GM23338 (cell line): ENCODE measurements at regions not wholly inside any gene's neighbourhood (a gene's known extent, or its start where the extent isn't known, plus 50 kb on each side); places are given as distances from the start of the nearest gene placed in this dataset.

Experiments used
- ATAC-seq: fragments of 200-7000 bp; cut with Tn5 transposase; 3 replicates; pipeline ENCODE4 v1.9.1; 2020
- DNase-seq: peaks from one replicate; pipeline ENCODE4 v3.0.0-alpha.2; 2015; ENCODE audit warnings: low spot score
- H2AFZ ChIP-seq: fragments of 200-600 bp; sonication (generic); 2 replicates; pipeline ENCODE4 v1.8.0; 2016; ENCODE audit warnings: antibody characterized with exemption, mild to moderate bottlenecking, moderate library complexity
- H3F3A ChIP-seq: fragments of 200-600 bp; sonication (generic); replicated peaks from 2 replicates; pipeline ENCODE4 v1.8.0; 2017; ENCODE audit warnings: antibody characterized with exemption, mixed run types, low read depth
- H3K27ac ChIP-seq: fragments of 200-600 bp; sonication (generic); 2 replicates; pipeline ENCODE4 v1.6.1; 2016; ENCODE audit warnings: low read depth
- H3K27me3 ChIP-seq: fragments of 200-600 bp; sonication (generic); 2 replicates; pipeline ENCODE4 v1.8.0; 2016; ENCODE audit warnings: mild to moderate bottlenecking, mixed run types, moderate library complexity; ENCODE audit not compliant: insufficient read depth
- H3K36me3 ChIP-seq: fragments of 200-600 bp; sonication (generic); 2 replicates; pipeline ENCODE4 v1.8.0; 2016; ENCODE audit warnings: mild to moderate bottlenecking; ENCODE audit not compliant: insufficient read depth
- H3K4me1 ChIP-seq: fragments of 200-600 bp; sonication (generic); 2 replicates; pipeline ENCODE4 v1.8.0; 2016; ENCODE audit warnings: mild to moderate bottlenecking, moderate library complexity; ENCODE audit not compliant: insufficient read depth
- H3K4me2 ChIP-seq: fragments of 200-600 bp; sonication (generic); 2 replicates; pipeline ENCODE4 v1.7.1; 2017; ENCODE audit warnings: mixed run types
- H3K4me3 ChIP-seq: fragments of 200-600 bp; sonication (generic); 2 replicates; pipeline ENCODE4 v1.6.1; 2016; ENCODE audit warnings: mixed run types
- H3K79me2 ChIP-seq: fragments of 200-600 bp; sonication (generic); replicated peaks from 2 replicates; pipeline ENCODE4 v1.8.0; 2017; ENCODE audit warnings: mild to moderate bottlenecking; ENCODE audit not compliant: insufficient read depth
- H3K9me2 ChIP-seq: fragments of 200-600 bp; sonication (generic); 2 replicates; pipeline ENCODE4 v1.8.0; 2017; ENCODE audit not compliant: insufficient read depth
- H4K20me1 ChIP-seq: fragments of 200-600 bp; sonication (generic); replicated peaks from 2 replicates; pipeline ENCODE4 v1.8.0; 2017; ENCODE audit warnings: mild to moderate bottlenecking; ENCODE audit not compliant: insufficient read depth
- H3K27ac Mint-ChIP-seq: 2 replicates; pipeline ENCODE4 v1.8.0; 2020; ENCODE audit warnings: inconsistent platforms, mild to moderate bottlenecking, moderate library complexity, mixed read lengths
- H3K27me3 Mint-ChIP-seq: 3 replicates; pipeline ENCODE4 v1.8.0; 2022; ENCODE audit warnings: low read depth, mild to moderate bottlenecking, moderate library complexity, mixed read lengths, inconsistent platforms; ENCODE audit not compliant: insufficient read depth, poor library complexity
- H3K36me3 Mint-ChIP-seq: 3 replicates; pipeline ENCODE4 v1.8.0; 2021; ENCODE audit warnings: low read depth, mild to moderate bottlenecking, inconsistent platforms, moderate library complexity, mixed read lengths
- H3K4me1 Mint-ChIP-seq: 3 replicates; pipeline ENCODE4 v1.8.0; 2020; ENCODE audit warnings: mild to moderate bottlenecking, inconsistent platforms, mixed read lengths
- H3K4me3 Mint-ChIP-seq: 3 replicates; pipeline ENCODE4 v1.8.0; 2021; ENCODE audit warnings: moderate library complexity, mild to moderate bottlenecking, inconsistent platforms, mixed read lengths
- H3K9me3 Mint-ChIP-seq: 3 replicates; pipeline ENCODE4 v1.8.0; 2020; ENCODE audit warnings: moderate library complexity, mild to moderate bottlenecking, inconsistent platforms, mixed read lengths
- CREB1 ChIP-seq: fragments of 250-450 bp; sonication (Bioruptor Pico); IDR thresholded peaks from 2 replicates; pipeline ENCODE4 v1.5.0; 2020; ENCODE audit warnings: low read depth, mild to moderate bottlenecking, moderate library complexity
- CTCF ChIP-seq, 2 experiments: fragments of 200-600 bp in 1 of 2; sonication (generic) in 1 of 2; conservative IDR thresholded peaks; 2 replicates each; pipeline versions ENCODE4 v1.5.1 to v1.6.1; 2016 to 2017; ENCODE audit warnings: antibody characterized with exemption in 2 of 2, low read depth in 2 of 2, mild to moderate bottlenecking in 2 of 2, moderate library complexity in 1 of 2
- EZH2 ChIP-seq: fragments of 200-600 bp; sonication (generic); IDR thresholded peaks from one replicate; pipeline ENCODE4 v1.8.0; 2017; ENCODE audit warnings: antibody characterized with exemption, mild to moderate bottlenecking, low read depth; ENCODE audit not compliant: unreplicated experiment
- EZH2phosphoT487 ChIP-seq: fragments of 200-600 bp; sonication (generic); IDR thresholded peaks from one replicate; pipeline ENCODE4 v1.8.1; 2018; ENCODE audit warnings: antibody characterized with exemption; ENCODE audit not compliant: unreplicated experiment
- JUNB ChIP-seq: IDR thresholded peaks from one replicate; pipeline ENCODE4 v1.6.1; 2016; ENCODE audit warnings: antibody characterized with exemption; ENCODE audit not compliant: unreplicated experiment
- NANOG ChIP-seq: IDR thresholded peaks from 2 replicates; pipeline ENCODE4 v1.6.1; 2016; ENCODE audit warnings: antibody characterized with exemption, borderline replicate concordance
- POLR2AphosphoS5 ChIP-seq: IDR thresholded peaks from 2 replicates; pipeline ENCODE4 v1.6.1; 2016; ENCODE audit warnings: antibody characterized with exemption, low read depth
- STAT1 ChIP-seq: IDR thresholded peaks from one replicate; pipeline ENCODE4 v1.6.1; 2016; ENCODE audit warnings: antibody characterized with exemption; ENCODE audit not compliant: unreplicated experiment
- ZNF114 ChIP-seq: fragments of 250-450 bp; sonication (Bioruptor Pico); IDR thresholded peaks from 2 replicates; pipeline ENCODE4 v1.5.0; 2020; ENCODE audit warnings: mild to moderate bottlenecking, moderate library complexity
- ZNF331 ChIP-seq: fragments of 250-450 bp; sonication (Bioruptor Pico); IDR thresholded peaks from 2 replicates; pipeline ENCODE4 v1.5.0; 2020; ENCODE audit warnings: low read depth, mild to moderate bottlenecking, moderate library complexity
- ZNF462 ChIP-seq: fragments of 250-450 bp; sonication (Bioruptor Pico); IDR thresholded peaks from 2 replicates; pipeline ENCODE4 v1.5.0; 2020; ENCODE audit warnings: mild to moderate bottlenecking, moderate library complexity
- TF ChIP-seq, protein P1 (sequence below): IDR thresholded peaks from 2 replicates; pipeline ENCODE4 v1.6.1; 2016; ENCODE audit warnings: antibody characterized with exemption
- TF ChIP-seq, protein P2 (sequence below): IDR thresholded peaks from one replicate; pipeline ENCODE4 v1.6.1; 2018; ENCODE audit warnings: antibody characterized with exemption; ENCODE audit not compliant: unreplicated experiment

GRCh38 chr7:35316549-35316948 lies 62.6 kb upstream of the TBX20 start:
- no peak overlapping the region for H3K4me3 Mint-ChIP-seq
- H3K4me2 ChIP-seq = no peak overlapping the region
- H3K36me3 Mint-ChIP-seq = no peaks in the 10 kb centered on the region
- H3K27me3 ChIP-seq = no peaks in the 10 kb centered on the region
- TF ChIP-seq ZNF114 (CRISPR knock-in tag) (no peak), ZNF331 (CRISPR knock-in tag) (no peak), ZNF462 (CRISPR knock-in tag) (no peak), CTCF (conservative IDR thresholded peaks at IDR 0.05; ENCODE audit: low read depth in 2 of 2) (no peak), CREB1 (CRISPR knock-in tag) (no peak), EZH2 (no peak), STAT1 (no peak), EZH2phosphoT487 (no peak), NANOG (no peak), JUNB (no peak), POLR2AphosphoS5 (no peak)
- TF ChIP-seq, protein P1, sequence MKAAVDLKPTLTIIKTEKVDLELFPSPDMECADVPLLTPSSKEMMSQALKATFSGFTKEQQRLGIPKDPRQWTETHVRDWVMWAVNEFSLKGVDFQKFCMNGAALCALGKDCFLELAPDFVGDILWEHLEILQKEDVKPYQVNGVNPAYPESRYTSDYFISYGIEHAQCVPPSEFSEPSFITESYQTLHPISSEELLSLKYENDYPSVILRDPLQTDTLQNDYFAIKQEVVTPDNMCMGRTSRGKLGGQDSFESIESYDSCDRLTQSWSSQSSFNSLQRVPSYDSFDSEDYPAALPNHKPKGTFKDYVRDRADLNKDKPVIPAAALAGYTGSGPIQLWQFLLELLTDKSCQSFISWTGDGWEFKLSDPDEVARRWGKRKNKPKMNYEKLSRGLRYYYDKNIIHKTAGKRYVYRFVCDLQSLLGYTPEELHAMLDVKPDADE = no peak
- TF ChIP-seq, protein P2, sequence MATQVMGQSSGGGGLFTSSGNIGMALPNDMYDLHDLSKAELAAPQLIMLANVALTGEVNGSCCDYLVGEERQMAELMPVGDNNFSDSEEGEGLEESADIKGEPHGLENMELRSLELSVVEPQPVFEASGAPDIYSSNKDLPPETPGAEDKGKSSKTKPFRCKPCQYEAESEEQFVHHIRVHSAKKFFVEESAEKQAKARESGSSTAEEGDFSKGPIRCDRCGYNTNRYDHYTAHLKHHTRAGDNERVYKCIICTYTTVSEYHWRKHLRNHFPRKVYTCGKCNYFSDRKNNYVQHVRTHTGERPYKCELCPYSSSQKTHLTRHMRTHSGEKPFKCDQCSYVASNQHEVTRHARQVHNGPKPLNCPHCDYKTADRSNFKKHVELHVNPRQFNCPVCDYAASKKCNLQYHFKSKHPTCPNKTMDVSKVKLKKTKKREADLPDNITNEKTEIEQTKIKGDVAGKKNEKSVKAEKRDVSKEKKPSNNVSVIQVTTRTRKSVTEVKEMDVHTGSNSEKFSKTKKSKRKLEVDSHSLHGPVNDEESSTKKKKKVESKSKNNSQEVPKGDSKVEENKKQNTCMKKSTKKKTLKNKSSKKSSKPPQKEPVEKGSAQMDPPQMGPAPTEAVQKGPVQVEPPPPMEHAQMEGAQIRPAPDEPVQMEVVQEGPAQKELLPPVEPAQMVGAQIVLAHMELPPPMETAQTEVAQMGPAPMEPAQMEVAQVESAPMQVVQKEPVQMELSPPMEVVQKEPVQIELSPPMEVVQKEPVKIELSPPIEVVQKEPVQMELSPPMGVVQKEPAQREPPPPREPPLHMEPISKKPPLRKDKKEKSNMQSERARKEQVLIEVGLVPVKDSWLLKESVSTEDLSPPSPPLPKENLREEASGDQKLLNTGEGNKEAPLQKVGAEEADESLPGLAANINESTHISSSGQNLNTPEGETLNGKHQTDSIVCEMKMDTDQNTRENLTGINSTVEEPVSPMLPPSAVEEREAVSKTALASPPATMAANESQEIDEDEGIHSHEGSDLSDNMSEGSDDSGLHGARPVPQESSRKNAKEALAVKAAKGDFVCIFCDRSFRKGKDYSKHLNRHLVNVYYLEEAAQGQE = no peak
- H3K4me1 Mint-ChIP-seq = no peaks in the 10 kb centered on the region
- H3K4me3 ChIP-seq = no peak overlapping the region
- no peak for DNase-seq
- no peaks in the 10 kb centered on the region for H3K4me1 ChIP-seq
- H3K36me3 ChIP-seq = no peaks in the 10 kb centered on the region
- H3K27ac Mint-ChIP-seq = no peak overlapping the region
- peaks cover 11% of the 10 kb centered on the region for H3K9me2 ChIP-seq
- no peak for ATAC-seq
- H3K27me3 Mint-ChIP-seq = peaks cover 2% of the 10 kb centered on the region
- no peaks in the 10 kb centered on the region for H3F3A ChIP-seq
- no peak overlapping the region for H2AFZ ChIP-seq
- H3K9me3 Mint-ChIP-seq = no peaks in the 10 kb centered on the region
- no peaks in the 10 kb centered on the region for H3K79me2 ChIP-seq
- H4K20me1 ChIP-seq = no peaks in the 10 kb centered on the region
- no peak overlapping the region for H3K27ac ChIP-seq
